ENCODE measurements at regions not wholly inside any gene's neighbourhood (a gene's known extent, or its start where the extent isn't known, plus 50 kb on each side); places are given as distances from the start of the nearest gene placed in this dataset.

DNA sequence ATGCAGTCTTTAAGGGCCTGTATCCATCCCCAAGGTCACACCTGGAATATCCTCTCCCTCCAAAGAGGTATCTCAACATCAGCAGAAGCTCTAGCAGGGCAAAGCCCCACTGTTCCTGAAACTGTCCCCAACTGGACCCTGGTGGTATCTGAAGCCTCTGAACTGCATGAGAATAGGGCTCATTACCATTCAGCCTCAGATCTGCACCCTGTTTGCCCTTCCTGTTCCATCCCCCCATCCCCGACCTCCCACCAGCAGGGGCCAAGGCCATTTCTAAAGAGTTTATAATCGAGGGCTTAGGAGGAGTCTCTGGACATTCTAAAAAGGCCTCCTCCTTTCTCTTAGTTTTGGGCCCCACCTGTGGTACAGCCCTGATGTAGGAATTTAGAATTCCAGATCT lies 74.0 kb upstream of the THY1 start:
- TF ChIP-seq CTCF (IDR thresholded peaks at IDR 0.05; ENCODE audit: unreplicated experiment), result no peak
- Mint-ChIP-seq H3K9me3 (ENCODE audit: low read depth) (no peaks in the 10 kb centered on the region), H3K27ac (no peak overlapping the region), H3K4me1 (ENCODE audit: low read depth) (no peaks in the 10 kb centered on the region), H3K27me3 (peaks cover 40% of the 10 kb centered on the region), H3K36me3 (ENCODE audit: insufficient read depth) (no peaks in the 10 kb centered on the region), H3K4me3 (ENCODE audit: low read depth) (no peak overlapping the region)
- no peak for DNase-seq (ENCODE audit: low spot score, unreplicated experiment)

DNA sequence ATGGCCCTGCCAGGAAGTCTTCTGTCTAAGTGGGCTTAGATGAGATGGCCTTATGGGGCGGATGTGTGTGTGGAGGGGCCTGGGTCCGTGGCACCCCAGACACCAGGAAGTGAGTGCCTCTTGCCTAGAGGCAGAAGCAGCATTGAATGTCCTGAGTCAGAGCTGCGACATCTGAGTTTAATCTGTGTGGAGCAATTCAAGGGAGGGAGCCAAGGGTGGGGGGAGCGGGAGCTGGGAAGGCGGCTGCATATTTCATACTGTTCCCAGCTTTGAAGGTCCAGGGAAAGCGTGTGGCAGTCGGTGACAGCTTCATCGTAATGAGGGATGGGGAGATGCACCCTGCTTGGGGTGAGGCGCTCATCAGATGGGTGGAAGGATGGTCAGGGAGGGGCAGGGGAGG lies 73.5 kb upstream of the THY1 start:
- H3K36me3 Mint-ChIP-seq (ENCODE audit: insufficient read depth), result no peaks in the 10 kb centered on the region
- no peaks in the 10 kb centered on the region for H3K9me3 Mint-ChIP-seq (ENCODE audit: low read depth)
- no peak for TF ChIP-seq CTCF (IDR thresholded peaks at IDR 0.05; ENCODE audit: unreplicated experiment)
- H3K27me3 Mint-ChIP-seq, result peaks cover 42% of the 10 kb centered on the region
- no peak overlapping the region for H3K4me3 Mint-ChIP-seq (ENCODE audit: low read depth)
- H3K27ac Mint-ChIP-seq, result no peak overlapping the region
- DNase-seq (ENCODE audit: low spot score, unreplicated experiment), result no peak
- H3K4me1 Mint-ChIP-seq (ENCODE audit: low read depth), result no peaks in the 10 kb centered on the region

- no peak for TF ChIP-seq CTCF (IDR thresholded peaks at IDR 0.05; ENCODE audit: unreplicated experiment)
- no peaks in the 10 kb centered on the region for H3K36me3 Mint-ChIP-seq (ENCODE audit: insufficient read depth)
- no peak overlapping the region for H3K4me3 Mint-ChIP-seq (ENCODE audit: low read depth)
- no peak overlapping the region for H3K27ac Mint-ChIP-seq
- no peaks in the 10 kb centered on the region for H3K9me3 Mint-ChIP-seq (ENCODE audit: low read depth)
- peak; percentile 70 for DNase-seq (ENCODE audit: low spot score, unreplicated experiment)
- no peaks in the 10 kb centered on the region for H3K4me1 Mint-ChIP-seq (ENCODE audit: low read depth)
- peaks cover 41% of the 10 kb centered on the region for H3K27me3 Mint-ChIP-seq
Measured at GRCh38 chr11:119493712-119494111, 70.7 kb upstream of the THY1 start.

- Mint-ChIP-seq H3K36me3 (ENCODE audit: insufficient read depth) (no peaks in the 10 kb centered on the region), H3K27ac (no peak overlapping the region), H3K4me1 (ENCODE audit: low read depth) (no peaks in the 10 kb centered on the region), H3K27me3 (peaks cover 48% of the 10 kb centered on the region), H3K9me3 (ENCODE audit: low read depth) (no peaks in the 10 kb centered on the region), H3K4me3 (ENCODE audit: low read depth) (no peak overlapping the region)
- TF ChIP-seq CTCF (IDR thresholded peaks at IDR 0.05; ENCODE audit: unreplicated experiment), result peak; percentile 39
- DNase-seq (ENCODE audit: low spot score, unreplicated experiment), result no peak
Measured at GRCh38 chr11:119491753-119492510, 69.0 kb upstream of the THY1 start.

GRCh38 chr11:119490253-119491006 lies 67.5 kb upstream of the THY1 start:
- no peak for TF ChIP-seq CTCF (IDR thresholded peaks at IDR 0.05; ENCODE audit: unreplicated experiment)
- Mint-ChIP-seq H3K27ac (no peak overlapping the region), H3K36me3 (ENCODE audit: insufficient read depth) (no peaks in the 10 kb centered on the region), H3K27me3 (peaks cover 48% of the 10 kb centered on the region), H3K4me1 (ENCODE audit: low read depth) (no peaks in the 10 kb centered on the region), H3K4me3 (ENCODE audit: low read depth) (no peak overlapping the region), H3K9me3 (ENCODE audit: low read depth) (no peaks in the 10 kb centered on the region)
- no peak for DNase-seq (ENCODE audit: low spot score, unreplicated experiment)

All from progenitor cell of endocrine pancreas (in vitro differentiated cells).